ENCODE measurements at regions not wholly inside any gene's neighbourhood (a gene's known extent, or its start where the extent isn't known, plus 50 kb on each side); places are given as distances from the start of the nearest gene placed in this dataset.

GRCh38 chr14:37844614-37845013 is 249.2 kb downstream of the TTC6 start:
- Histone ChIP-seq H3K27ac (ENCODE audit: low read length, poor library complexity, severe bottlenecking) (no peak overlapping the region), H4K91ac (ENCODE audit: low read length) (no peak overlapping the region), H3K4me1 (ENCODE audit: control insufficient read depth, insufficient read depth, low read depth, low read length) (no peaks in the 10 kb centered on the region), H3K9ac (ENCODE audit: low read length) (no peak overlapping the region), H3K23ac (ENCODE audit: low read length in 2 of 2) (no peak overlapping the region), H3K4me2 (ENCODE audit: low read length, poor library complexity, severe bottlenecking) (no peak overlapping the region), H2BK120ac (ENCODE audit: low read depth, low read length) (no peak overlapping the region), H2BK12ac (ENCODE audit: low read length in 2 of 2) (no peak overlapping the region), H3K36me3 (ENCODE audit: control insufficient read depth in 1 of 2, insufficient read depth in 2 of 2, low read depth in 1 of 2, low read length in 2 of 2) (no peaks in the 10 kb centered on the region), H2AFZ (ENCODE audit: low read depth, low read length) (no peak overlapping the region), H4K8ac (ENCODE audit: low read length) (no peak overlapping the region), H3K27me3 (ENCODE audit: control insufficient read depth in 1 of 2, insufficient read depth in 1 of 2, low read length in 2 of 2) (no peaks in the 10 kb centered on the region), H2BK15ac (ENCODE audit: low read depth, poor library complexity, severe bottlenecking) (no peak overlapping the region), H3K9me3 (ENCODE audit: control insufficient read depth, low read length) (no peaks in the 10 kb centered on the region), H3K4ac (ENCODE audit: low read depth in 1 of 2, low read length in 2 of 2) (no peak overlapping the region), H3K14ac (ENCODE audit: low read length in 2 of 2) (no peak overlapping the region), H3K18ac (ENCODE audit: low read depth in 1 of 2, low read length in 2 of 2) (no peak overlapping the region), H2AK5ac (ENCODE audit: low read length, severe bottlenecking) (no peak overlapping the region), H2BK5ac (ENCODE audit: low read depth, low read length, poor library complexity, severe bottlenecking) (no peak overlapping the region), H3K79me1 (replicated peaks; ENCODE audit: low read length, poor library complexity, severe bottlenecking) (no peaks in the 10 kb centered on the region), H3K4me3 (ENCODE audit: insufficient read depth in 1 of 2, low read depth in 1 of 2, low read length in 2 of 2) (no peak overlapping the region)
- no peak for DNase-seq
- 100% methylated on average over 2 of the region's 2 CpGs for WGBS

GRCh38 chr14:37848985-37849621 is 253.7 kb downstream of the TTC6 start:
- Histone ChIP-seq H4K8ac (ENCODE audit: low read length) (no peak overlapping the region), H3K14ac (ENCODE audit: low read length in 2 of 2) (no peak overlapping the region), H3K9ac (ENCODE audit: low read length) (no peak overlapping the region), H3K79me1 (replicated peaks; ENCODE audit: low read length, poor library complexity, severe bottlenecking) (no peaks in the 10 kb centered on the region), H3K4me2 (ENCODE audit: low read length, poor library complexity, severe bottlenecking) (no peak overlapping the region), H2BK15ac (ENCODE audit: low read depth, poor library complexity, severe bottlenecking) (no peak overlapping the region), H2AFZ (ENCODE audit: low read depth, low read length) (no peak overlapping the region), H2BK12ac (ENCODE audit: low read length in 2 of 2) (no peak overlapping the region), H3K18ac (ENCODE audit: low read depth in 1 of 2, low read length in 2 of 2) (no peak overlapping the region), H3K9me3 (ENCODE audit: control insufficient read depth, low read length) (no peaks in the 10 kb centered on the region), H4K91ac (ENCODE audit: low read length) (no peak overlapping the region), H3K27ac (ENCODE audit: low read length, poor library complexity, severe bottlenecking) (no peak overlapping the region), H3K4ac (ENCODE audit: low read depth in 1 of 2, low read length in 2 of 2) (no peak overlapping the region), H3K4me1 (ENCODE audit: control insufficient read depth, insufficient read depth, low read depth, low read length) (no peaks in the 10 kb centered on the region), H2AK5ac (ENCODE audit: low read length, severe bottlenecking) (no peak overlapping the region), H2BK5ac (ENCODE audit: low read depth, low read length, poor library complexity, severe bottlenecking) (no peak overlapping the region), H3K36me3 (ENCODE audit: control insufficient read depth in 1 of 2, insufficient read depth in 2 of 2, low read depth in 1 of 2, low read length in 2 of 2) (no peaks in the 10 kb centered on the region), H3K4me3 (ENCODE audit: insufficient read depth in 1 of 2, low read depth in 1 of 2, low read length in 2 of 2) (no peak overlapping the region), H3K27me3 (ENCODE audit: control insufficient read depth in 1 of 2, insufficient read depth in 1 of 2, low read length in 2 of 2) (no peaks in the 10 kb centered on the region), H3K23ac (ENCODE audit: low read length in 2 of 2) (no peak overlapping the region), H2BK120ac (ENCODE audit: low read depth, low read length) (no peak overlapping the region)
- DNase-seq, result peak; percentile 17
- WGBS, result 94% methylated on average over 1 of the region's 2 CpGs

GRCh38 chr14:37851054-37851453 is 255.6 kb downstream of the TTC6 start:
- Histone ChIP-seq H3K27me3 (ENCODE audit: control insufficient read depth in 1 of 2, insufficient read depth in 1 of 2, low read length in 2 of 2) (no peaks in the 10 kb centered on the region), H3K79me1 (replicated peaks; ENCODE audit: low read length, poor library complexity, severe bottlenecking) (no peaks in the 10 kb centered on the region), H3K9ac (ENCODE audit: low read length) (no peak overlapping the region), H3K18ac (ENCODE audit: low read depth in 1 of 2, low read length in 2 of 2) (no peak overlapping the region), H3K4me3 (ENCODE audit: insufficient read depth in 1 of 2, low read depth in 1 of 2, low read length in 2 of 2) (no peak overlapping the region), H3K36me3 (ENCODE audit: control insufficient read depth in 1 of 2, insufficient read depth in 2 of 2, low read depth in 1 of 2, low read length in 2 of 2) (no peaks in the 10 kb centered on the region), H3K4me2 (ENCODE audit: low read length, poor library complexity, severe bottlenecking) (no peak overlapping the region), H2AK5ac (ENCODE audit: low read length, severe bottlenecking) (no peak overlapping the region), H3K23ac (ENCODE audit: low read length in 2 of 2) (no peak overlapping the region), H2BK15ac (ENCODE audit: low read depth, poor library complexity, severe bottlenecking) (no peak overlapping the region), H3K4me1 (ENCODE audit: control insufficient read depth, insufficient read depth, low read depth, low read length) (no peaks in the 10 kb centered on the region), H4K8ac (ENCODE audit: low read length) (no peak overlapping the region), H3K9me3 (ENCODE audit: control insufficient read depth, low read length) (no peaks in the 10 kb centered on the region), H4K91ac (ENCODE audit: low read length) (no peak overlapping the region), H2BK12ac (ENCODE audit: low read length in 2 of 2) (no peak overlapping the region), H3K4ac (ENCODE audit: low read depth in 1 of 2, low read length in 2 of 2) (no peak overlapping the region), H2AFZ (ENCODE audit: low read depth, low read length) (no peak overlapping the region), H2BK5ac (ENCODE audit: low read depth, low read length, poor library complexity, severe bottlenecking) (no peak overlapping the region), H2BK120ac (ENCODE audit: low read depth, low read length) (no peak overlapping the region), H3K14ac (ENCODE audit: low read length in 2 of 2) (no peak overlapping the region), H3K27ac (ENCODE audit: low read length, poor library complexity, severe bottlenecking) (no peak overlapping the region)
- 78% methylated on average over 1 of the region's 1 CpG for WGBS
- no peak for DNase-seq

- H2BK5ac ChIP-seq (ENCODE audit: low read depth, low read length, poor library complexity, severe bottlenecking), result no peak overlapping the region
- H3K4me1 ChIP-seq (ENCODE audit: control insufficient read depth, insufficient read depth, low read depth, low read length), result no peaks in the 10 kb centered on the region
- no peak overlapping the region for H2BK12ac ChIP-seq (ENCODE audit: low read length in 2 of 2)
- DNase-seq, result no peak
- H3K23ac ChIP-seq (ENCODE audit: low read length in 2 of 2), result no peak overlapping the region
- no peak overlapping the region for H3K9ac ChIP-seq (ENCODE audit: low read length)
- H3K4ac ChIP-seq (ENCODE audit: low read depth in 1 of 2, low read length in 2 of 2), result no peak overlapping the region
- no peak overlapping the region for H4K8ac ChIP-seq (ENCODE audit: low read length)
- no peak overlapping the region for H2AK5ac ChIP-seq (ENCODE audit: low read length, severe bottlenecking)
- H3K4me3 ChIP-seq (ENCODE audit: insufficient read depth in 1 of 2, low read depth in 1 of 2, low read length in 2 of 2), result no peak overlapping the region
- no peak overlapping the region for H2BK15ac ChIP-seq (ENCODE audit: low read depth, poor library complexity, severe bottlenecking)
- H3K14ac ChIP-seq (ENCODE audit: low read length in 2 of 2), result no peak overlapping the region
- H3K4me2 ChIP-seq (ENCODE audit: low read length, poor library complexity, severe bottlenecking), result no peak overlapping the region
- H2BK120ac ChIP-seq (ENCODE audit: low read depth, low read length), result no peak overlapping the region
- WGBS, result 98% methylated on average over 1 of the region's 1 CpG
- H3K79me1 ChIP-seq (replicated peaks; ENCODE audit: low read length, poor library complexity, severe bottlenecking), result no peaks in the 10 kb centered on the region
- no peaks in the 10 kb centered on the region for H3K27me3 ChIP-seq (ENCODE audit: control insufficient read depth in 1 of 2, insufficient read depth in 1 of 2, low read length in 2 of 2)
- no peak overlapping the region for H3K27ac ChIP-seq (ENCODE audit: low read length, poor library complexity, severe bottlenecking)
- no peaks in the 10 kb centered on the region for H3K9me3 ChIP-seq (ENCODE audit: control insufficient read depth, low read length)
- H4K91ac ChIP-seq (ENCODE audit: low read length), result no peak overlapping the region
- H3K36me3 ChIP-seq (ENCODE audit: control insufficient read depth in 1 of 2, insufficient read depth in 2 of 2, low read depth in 1 of 2, low read length in 2 of 2), result no peaks in the 10 kb centered on the region
- no peak overlapping the region for H2AFZ ChIP-seq (ENCODE audit: low read depth, low read length)
- no peak overlapping the region for H3K18ac ChIP-seq (ENCODE audit: low read depth in 1 of 2, low read length in 2 of 2)
These were observed 260.4 kb downstream of the TTC6 start for GRCh38 chr14:37855871-37856270.

Measured in mesenchymal stem cell (in vitro differentiated cells and primary cell).